H7 (cell line): ENCODE measurements at regions not wholly inside any gene's neighbourhood (a gene's known extent, or its start where the extent isn't known, plus 50 kb on each side); places are given as distances from the start of the nearest gene placed in this dataset.

Source experiments
- DNase-seq: peaks from one replicate; pipeline ENCODE4 v3.0.0; 2012
- H3K27me3 ChIP-seq: 2 replicates; pipeline ENCODE4 v1.6.0; 2011; ENCODE audit warnings: mild to moderate bottlenecking, low read length; ENCODE audit not compliant: control insufficient read depth, insufficient read depth
- H3K36me3 ChIP-seq: replicated peaks from 2 replicates; pipeline ENCODE4 v1.5.1; 2011; ENCODE audit warnings: low read length; ENCODE audit not compliant: control insufficient read depth, insufficient read depth
- H3K4me3 ChIP-seq: 2 replicates; pipeline ENCODE4 v1.5.1; 2011; ENCODE audit warnings: low read depth, mild to moderate bottlenecking, control low read depth, low read length, moderate library complexity; ENCODE audit not compliant: insufficient read depth

DNA sequence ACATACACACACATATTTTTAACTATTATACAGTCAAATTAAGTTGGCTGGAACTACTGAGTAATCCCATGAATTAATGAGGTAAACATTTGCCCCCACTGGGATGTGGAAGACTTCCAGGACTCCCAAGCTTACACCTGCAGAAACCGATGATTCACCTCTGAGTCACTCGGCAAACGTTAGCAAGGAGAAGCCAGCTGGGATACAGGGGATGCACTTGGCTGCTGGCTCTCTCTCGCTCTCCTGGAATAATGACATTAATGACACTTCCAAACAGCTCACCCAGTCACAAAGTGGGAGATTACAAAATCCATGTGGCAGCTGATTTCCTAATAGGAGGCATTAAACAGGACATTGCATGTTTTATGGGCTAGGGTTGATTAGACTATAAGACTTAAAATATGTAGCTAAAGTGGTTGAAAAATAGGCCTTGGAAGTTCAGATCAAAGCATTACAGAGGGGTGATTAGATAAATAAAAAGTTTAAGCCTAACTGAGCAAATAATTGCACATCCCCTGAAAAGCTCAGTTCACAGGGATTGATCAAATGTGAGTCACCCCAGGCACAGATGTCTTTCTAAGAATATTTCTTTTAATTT, 500.9 kb downstream of the SOX2 start:
- DNase-seq = peak; percentile 49
- Histone ChIP-seq H3K4me3 (no peak overlapping the region), H3K27me3 (no peaks in the 10 kb centered on the region), H3K36me3 (no peaks in the 10 kb centered on the region)

DNA sequence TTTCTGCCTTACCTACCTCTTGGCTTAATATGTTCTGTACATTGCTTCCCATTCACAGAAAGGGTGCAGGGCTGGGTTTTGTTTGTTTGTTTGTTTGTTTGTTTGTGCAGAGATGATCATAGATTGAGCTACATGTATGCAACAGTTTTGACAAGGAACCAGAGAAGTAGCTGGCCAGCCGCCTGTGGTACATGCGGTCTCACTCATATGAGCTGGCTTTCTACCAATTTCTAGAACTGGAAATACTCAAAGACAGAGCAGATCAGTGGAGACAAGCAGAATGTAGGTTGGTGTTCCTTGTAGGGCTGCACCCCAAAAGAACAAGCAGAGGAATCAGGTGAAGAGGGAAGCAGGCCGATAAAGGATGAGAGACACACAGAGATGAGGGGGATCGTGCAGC, 502.7 kb downstream of the SOX2 start:
- no peak overlapping the region for H3K4me3 ChIP-seq
- DNase-seq = no peak
- no peaks in the 10 kb centered on the region for H3K27me3 ChIP-seq
- H3K36me3 ChIP-seq = no peaks in the 10 kb centered on the region

DNA sequence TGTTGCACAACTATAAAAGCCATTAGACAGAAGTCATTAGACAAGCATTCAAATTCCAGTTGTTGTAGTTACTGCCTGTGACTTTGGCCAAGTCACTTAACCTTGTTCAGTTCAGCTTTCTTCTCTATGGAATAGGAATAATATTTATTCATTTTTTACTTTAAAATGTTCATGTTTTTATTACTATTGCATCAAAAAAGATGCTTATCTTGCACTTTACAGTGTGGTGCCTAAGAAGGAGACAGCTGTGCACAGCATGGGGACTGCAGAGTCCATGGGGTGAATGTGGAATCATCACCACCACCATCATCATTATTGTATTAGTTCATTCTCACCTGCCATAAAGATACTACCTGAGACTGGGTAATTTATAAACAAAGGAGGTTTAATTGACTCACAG, 504.2 kb downstream of the SOX2 start:
- Histone ChIP-seq H3K27me3 (no peaks in the 10 kb centered on the region), H3K4me3 (no peak overlapping the region), H3K36me3 (no peaks in the 10 kb centered on the region)
- DNase-seq = no peak

DNA sequence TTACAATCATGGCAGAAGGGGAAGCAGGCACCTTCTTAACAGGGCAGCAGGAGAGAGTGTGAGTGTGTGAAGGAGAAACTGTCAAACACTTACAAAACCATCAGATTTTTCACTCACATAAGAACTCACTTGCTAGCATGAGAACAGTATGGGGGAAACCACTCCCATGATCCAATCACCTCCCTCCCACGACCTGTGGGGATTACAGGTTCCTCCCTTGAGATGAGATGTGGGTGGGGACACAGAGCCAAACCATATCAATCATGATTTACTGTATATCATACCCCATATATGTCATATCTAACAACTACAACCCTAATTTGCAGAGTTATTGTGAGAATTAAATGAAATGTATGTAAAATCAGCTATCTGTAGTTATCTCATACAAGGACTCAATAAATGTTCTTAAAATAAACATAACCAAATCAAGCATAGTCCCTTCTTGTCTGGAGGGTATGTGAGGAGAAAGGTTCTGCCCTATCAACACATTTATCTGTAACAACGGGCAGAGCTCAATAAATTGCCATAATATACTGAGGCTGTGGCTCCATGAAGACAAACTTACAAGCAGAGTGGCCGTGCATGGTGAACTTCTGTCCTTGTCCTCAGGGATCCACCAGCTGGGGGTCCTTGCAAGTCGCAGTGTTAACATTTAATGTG, 504.7 kb downstream of the SOX2 start:
- no peak for DNase-seq
- H3K27me3 ChIP-seq = no peaks in the 10 kb centered on the region
- H3K4me3 ChIP-seq = no peak overlapping the region
- H3K36me3 ChIP-seq = no peaks in the 10 kb centered on the region

DNA sequence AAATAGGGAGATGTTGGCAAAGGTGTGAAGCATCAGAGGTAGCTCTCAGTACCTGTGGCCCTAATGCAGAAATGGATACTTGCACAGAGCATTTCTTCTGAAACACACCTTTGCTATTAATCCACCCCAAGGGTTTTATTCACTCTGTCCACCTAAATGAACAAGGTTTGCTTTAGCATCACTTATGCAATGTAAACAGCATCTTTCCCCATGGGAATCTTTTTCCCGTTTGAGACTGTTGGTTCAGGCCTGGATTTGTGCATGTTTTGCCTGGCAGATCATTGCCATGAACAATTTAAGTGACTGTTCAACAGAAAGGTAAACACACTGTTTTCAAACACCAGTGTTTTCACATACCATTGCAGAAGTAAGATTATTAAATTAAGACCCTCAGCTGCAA, 508.3 kb downstream of the SOX2 start:
- no peak for DNase-seq
- Histone ChIP-seq H3K4me3 (no peak overlapping the region), H3K27me3 (no peaks in the 10 kb centered on the region), H3K36me3 (no peaks in the 10 kb centered on the region)

DNA sequence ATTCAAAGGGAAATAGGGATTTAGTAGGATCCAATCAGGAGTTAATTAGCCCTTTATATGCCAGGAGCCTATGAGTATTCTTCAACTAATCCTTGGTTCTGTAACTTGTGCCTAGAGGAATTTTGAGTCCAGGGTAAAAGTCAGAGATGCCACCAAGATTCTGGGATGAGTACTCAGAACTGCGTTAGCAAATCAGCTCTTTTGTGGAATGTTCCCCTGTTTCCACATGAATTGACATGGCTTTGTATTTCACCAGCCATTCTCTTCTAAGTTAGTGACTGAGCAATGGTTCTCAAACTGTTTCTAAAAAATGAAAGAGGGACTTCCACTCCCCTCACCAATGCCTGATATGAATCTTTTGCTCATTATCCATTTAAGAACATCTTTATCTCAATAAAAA, 508.7 kb downstream of the SOX2 start:
- H3K27me3 ChIP-seq = no peaks in the 10 kb centered on the region
- H3K4me3 ChIP-seq = no peak overlapping the region
- H3K36me3 ChIP-seq = no peaks in the 10 kb centered on the region
- DNase-seq = no peak

DNA sequence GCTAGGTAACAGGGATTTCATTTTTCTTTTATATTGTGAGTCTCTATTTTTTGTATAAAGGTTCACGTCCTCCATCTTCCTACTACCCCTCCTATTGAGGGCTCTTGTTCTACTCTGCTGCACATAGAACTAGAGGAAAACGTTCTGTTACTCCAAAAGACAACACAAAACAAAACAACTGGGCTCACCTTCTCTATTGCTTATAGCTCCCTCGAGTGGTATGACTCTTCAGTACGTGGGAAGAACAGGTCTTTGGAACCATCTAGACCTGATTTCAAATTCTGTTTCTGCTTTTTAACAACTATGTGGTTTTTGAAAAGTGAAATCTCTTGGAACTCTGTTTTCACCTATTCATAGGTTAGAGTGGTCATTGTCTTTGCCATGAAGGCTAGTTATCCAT, 515.3 kb downstream of the SOX2 start:
- H3K36me3 ChIP-seq = no peaks in the 10 kb centered on the region
- no peaks in the 10 kb centered on the region for H3K27me3 ChIP-seq
- H3K4me3 ChIP-seq = no peak overlapping the region
- peak; percentile 32 for DNase-seq

DNA sequence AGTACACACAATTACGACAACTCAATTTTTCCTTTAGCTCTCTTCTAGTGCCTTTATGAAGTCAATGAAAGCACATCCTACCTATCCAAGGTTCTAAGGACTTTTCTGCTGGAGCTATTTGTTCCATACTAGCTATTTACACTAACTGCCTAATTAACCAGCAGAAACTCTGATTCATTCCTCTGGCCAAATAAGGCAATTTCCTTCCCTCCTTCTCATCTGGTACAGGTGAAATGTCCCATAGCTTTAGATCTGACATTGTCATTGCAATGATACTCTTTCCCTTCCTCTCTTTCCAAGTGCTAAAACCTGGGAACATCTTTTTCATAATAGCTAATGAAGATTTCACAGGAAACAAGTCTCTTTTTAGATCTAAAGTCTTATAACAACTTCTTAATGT, 521.7 kb downstream of the SOX2 start:
- H3K27me3 ChIP-seq = no peaks in the 10 kb centered on the region
- DNase-seq = no peak
- no peak overlapping the region for H3K4me3 ChIP-seq
- H3K36me3 ChIP-seq = no peaks in the 10 kb centered on the region

DNA sequence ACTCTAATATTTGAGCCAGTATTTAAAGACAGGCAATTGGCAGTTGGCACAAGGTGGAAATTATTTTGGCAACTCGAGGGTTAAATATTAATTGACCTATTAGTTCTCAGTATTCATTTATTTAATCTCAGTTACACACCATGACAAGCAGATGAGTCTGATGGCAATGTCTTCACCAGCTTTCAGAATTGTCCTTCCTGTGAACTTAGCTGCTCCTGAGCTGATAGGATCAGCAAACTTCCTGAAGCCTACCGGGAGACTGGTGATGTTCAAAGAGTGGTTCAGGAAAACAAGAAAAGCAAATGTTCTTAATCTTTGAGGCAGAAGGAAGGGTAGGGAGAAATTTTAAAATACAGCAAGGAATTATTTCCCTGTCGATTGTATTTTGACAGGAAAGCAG, 522.2 kb downstream of the SOX2 start:
- Histone ChIP-seq H3K36me3 (no peaks in the 10 kb centered on the region), H3K27me3 (no peaks in the 10 kb centered on the region), H3K4me3 (no peak overlapping the region)
- no peak for DNase-seq

DNA sequence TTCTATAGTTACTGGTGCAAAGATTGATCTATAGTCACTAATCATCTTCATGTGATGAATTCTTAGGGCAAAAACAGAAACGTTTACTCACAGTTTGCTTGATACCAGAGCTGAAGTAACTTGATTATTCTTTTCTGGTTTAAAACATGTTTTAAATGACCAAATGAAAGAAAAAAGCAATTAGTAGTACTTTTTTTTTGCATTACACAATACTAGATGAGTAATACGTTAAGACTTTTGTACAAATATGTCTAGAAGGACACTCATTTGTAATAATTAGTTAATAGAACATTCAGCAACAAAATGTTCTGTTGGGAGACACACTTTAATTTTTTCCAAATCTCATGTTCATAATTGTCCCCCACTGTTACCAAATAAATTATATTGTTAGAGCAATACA, 523.2 kb downstream of the SOX2 start:
- Histone ChIP-seq H3K27me3 (no peaks in the 10 kb centered on the region), H3K36me3 (no peaks in the 10 kb centered on the region), H3K4me3 (no peak overlapping the region)
- DNase-seq = no peak

DNA sequence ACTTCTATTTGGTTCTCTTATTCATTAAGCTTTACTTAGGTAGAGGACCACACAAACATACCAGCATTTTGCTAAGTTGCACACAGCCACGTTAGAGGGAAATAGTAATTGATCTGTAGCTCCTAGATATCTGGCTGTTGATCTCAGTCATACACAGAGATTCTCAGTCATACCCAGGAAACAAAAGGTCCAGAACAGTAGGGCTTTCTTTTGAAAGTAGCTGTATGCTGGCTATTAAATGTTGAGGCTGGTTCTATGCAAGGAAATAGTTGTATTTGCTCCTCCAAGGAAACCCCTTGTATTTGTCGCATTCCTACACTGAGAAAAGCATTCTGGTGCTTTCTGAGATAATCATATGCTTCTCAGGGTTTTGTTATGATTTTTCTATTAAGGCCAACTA, 523.8 kb downstream of the SOX2 start:
- DNase-seq = no peak
- Histone ChIP-seq H3K27me3 (no peaks in the 10 kb centered on the region), H3K4me3 (no peak overlapping the region), H3K36me3 (no peaks in the 10 kb centered on the region)

DNA sequence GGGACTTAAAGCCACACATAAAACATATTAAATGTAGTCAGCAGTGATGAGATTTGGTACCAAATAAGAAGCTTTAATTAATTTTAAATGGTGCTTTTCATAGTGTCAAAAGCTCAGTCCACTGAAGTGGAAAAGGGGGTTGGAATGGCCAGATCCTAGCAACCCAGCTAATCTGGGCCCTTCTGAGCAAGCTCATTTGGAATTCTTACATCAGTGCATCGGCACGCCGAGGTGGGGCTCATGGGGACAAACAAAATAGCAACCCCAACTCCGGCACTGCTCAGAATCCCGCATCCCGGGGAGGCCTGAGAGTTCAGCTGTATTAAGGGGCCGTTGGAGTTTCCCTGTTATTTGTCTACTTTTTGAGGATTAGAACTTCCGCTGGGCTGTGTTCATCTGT, 526.4 kb downstream of the SOX2 start:
- Histone ChIP-seq H3K4me3 (no peak overlapping the region), H3K36me3 (no peaks in the 10 kb centered on the region), H3K27me3 (no peaks in the 10 kb centered on the region)
- DNase-seq = peak; percentile 46

DNA sequence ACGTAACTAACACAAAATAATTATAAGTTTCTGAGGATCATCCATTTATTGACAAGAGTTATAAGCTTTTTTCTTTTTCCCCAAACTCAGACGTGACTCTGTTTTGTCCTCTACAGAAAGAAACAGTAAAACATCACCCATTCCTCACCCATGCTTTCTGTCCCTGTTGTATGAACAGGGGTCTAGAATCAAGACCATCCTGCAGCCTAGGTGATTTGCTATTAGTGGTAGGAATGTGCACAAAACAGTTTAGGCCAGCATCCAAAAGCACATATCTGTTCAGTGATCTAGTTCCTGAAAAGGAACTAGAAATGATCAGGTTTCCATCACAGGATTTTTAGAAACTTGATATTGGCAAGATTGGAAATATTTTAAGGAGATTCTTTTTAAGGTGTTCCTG, 527.6 kb downstream of the SOX2 start:
- Histone ChIP-seq H3K36me3 (no peaks in the 10 kb centered on the region), H3K4me3 (no peak overlapping the region), H3K27me3 (no peaks in the 10 kb centered on the region)
- no peak for DNase-seq

DNA sequence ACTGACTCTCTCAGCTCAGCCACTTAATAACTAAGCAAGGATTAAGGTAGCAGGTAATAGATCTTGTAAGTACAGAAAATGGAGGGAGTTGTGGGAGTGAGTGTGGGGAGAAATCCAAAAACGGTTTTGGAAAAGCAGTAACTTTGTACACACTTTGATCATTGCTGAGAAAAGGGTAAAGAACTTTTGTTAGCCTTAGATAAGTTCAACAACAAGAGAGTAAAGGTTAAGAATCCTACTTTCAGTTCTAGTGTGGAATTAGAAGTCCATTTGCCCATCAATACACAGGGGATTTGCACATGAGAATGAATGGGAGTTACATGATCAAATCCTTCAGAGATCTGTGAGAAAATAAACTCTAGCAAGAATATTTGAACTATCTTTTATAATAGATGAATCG, 528.7 kb downstream of the SOX2 start:
- Histone ChIP-seq H3K36me3 (no peaks in the 10 kb centered on the region), H3K27me3 (no peaks in the 10 kb centered on the region), H3K4me3 (no peak overlapping the region)
- DNase-seq = no peak

DNA sequence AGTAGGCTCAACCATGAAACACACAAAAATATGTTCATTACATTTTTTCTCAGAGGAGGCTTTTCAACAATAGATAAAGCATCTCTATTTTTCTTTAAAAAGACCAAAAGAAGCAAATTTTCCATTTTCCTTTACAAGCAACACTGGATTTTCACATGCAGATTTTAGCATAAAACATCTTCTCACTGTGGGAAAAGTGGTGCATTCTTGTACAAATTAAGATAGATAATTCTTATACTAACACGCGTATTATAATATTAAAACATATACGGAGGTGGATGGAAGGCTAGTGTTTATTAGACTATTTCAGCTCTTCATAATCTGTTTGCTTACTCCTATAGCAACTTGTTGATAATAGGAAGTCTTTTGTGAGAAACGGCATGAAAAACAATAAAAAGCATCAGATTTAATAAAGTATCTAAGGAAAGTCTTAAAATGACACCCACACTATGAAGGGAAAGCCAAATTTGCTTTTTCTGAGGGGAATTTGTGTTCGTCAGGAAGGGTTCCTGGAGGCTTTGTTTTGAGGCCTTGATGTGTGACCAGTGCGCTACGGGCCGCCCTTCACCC, 529.6 kb downstream of the SOX2 start:
- no peak for DNase-seq
- Histone ChIP-seq H3K4me3 (no peak overlapping the region), H3K36me3 (no peaks in the 10 kb centered on the region), H3K27me3 (no peaks in the 10 kb centered on the region)
